Vagina (tissue), 2 donors: ENCODE measurements at regions not wholly inside any gene's neighbourhood (a gene's known extent, or its start where the extent isn't known, plus 50 kb on each side); places are given as distances from the start of the nearest gene placed in this dataset.

ENCODE experiments used
- DNase-seq, 2 donors: peaks; one replicate each; pipeline ENCODE4 v3.0.0-alpha.2; 2017; ENCODE audit errors: extremely low spot score in 2 of 2
- H3K27ac ChIP-seq: fragments of 200-600 bp; sonication (generic); one replicate; pipeline ENCODE4 v1.5.1; 2019
- H3K27me3 ChIP-seq: fragments of 200-600 bp; sonication (generic); one replicate; pipeline ENCODE4 v1.5.1; 2019
- H3K36me3 ChIP-seq, 2 donors: fragments of 200-600 bp; sonication (generic); one replicate each; pipeline ENCODE4 v1.5.1; 2017 to 2019
- H3K4me1 ChIP-seq: fragments of 200-600 bp; sonication (generic); one replicate; pipeline ENCODE4 v1.5.1; 2019
- H3K4me3 ChIP-seq, 2 donors: fragments of 200-600 bp; sonication (generic); 1 replicate in 1 of 2; 2 replicates in 1 of 2; pipeline ENCODE4 v1.5.1; 2016 to 2019
- H3K9me3 ChIP-seq: fragments of 200-600 bp; sonication (generic); one replicate; pipeline ENCODE4 v1.5.1; 2019
- CTCF ChIP-seq, 3 experiments: fragments of 450-650 bp in 2 of 3; fragments of 200-600 bp in 1 of 3; sonication (generic) in 1 of 3; IDR thresholded peaks; one replicate each; pipeline ENCODE4 v1.5.1; 2017 to 2019; ENCODE audit warnings: antibody characterized with exemption in 3 of 3, mild to moderate bottlenecking in 2 of 3, moderate library complexity in 2 of 3
- POLR2A ChIP-seq, 2 donors: fragments of 450-650 bp; IDR thresholded peaks; one replicate each; pipeline ENCODE4 v1.6.1; 2017; ENCODE audit warnings: antibody characterized with exemption in 2 of 2, mild to moderate bottlenecking in 2 of 2, moderate library complexity in 2 of 2
- POLR2AphosphoS5 ChIP-seq, 2 donors: sonication (generic); formaldehyde crosslinking; IDR thresholded peaks; one replicate each; pipeline ENCODE4 v1.9.0; 2017; ENCODE audit warnings: antibody characterized with exemption in 2 of 2, mild to moderate bottlenecking in 2 of 2, low read depth in 1 of 2; ENCODE audit not compliant: insufficient read depth in 1 of 2
- intact Hi-C: fragments of 100-400 bp; cut with DNase I; formaldehyde crosslinking; loops from one replicate; pipeline ENCODE4 v1.15.1; 2023

GRCh38 chr16:49216593-49216992 lies 65.0 kb downstream of the CBLN1 start:
- DNase-seq, result no peak
- Histone ChIP-seq H3K9me3 (no peaks in the 10 kb centered on the region), H3K4me3 (no peak overlapping the region), H3K4me1 (no peaks in the 10 kb centered on the region), H3K36me3 (no peaks in the 10 kb centered on the region), H3K27ac (no peak overlapping the region), H3K27me3 (peaks cover 3% of the 10 kb centered on the region)
- TF ChIP-seq POLR2AphosphoS5 (IDR thresholded peaks at IDR 0.05; ENCODE audit: insufficient read depth in 1 of 2, low read depth in 1 of 2) (no peak), POLR2A (IDR thresholded peaks at IDR 0.05) (no peak)
- intact Hi-C loops, result no loop called here

- no peaks in the 10 kb centered on the region for H3K36me3 ChIP-seq
- intact Hi-C loops, result no loop called here
Observed at GRCh38 chr16:49213594-49213993, 68.0 kb downstream of the CBLN1 start.

GRCh38 chr16:49204191-49204590 lies 77.4 kb downstream of the CBLN1 start:
- TF ChIP-seq CTCF (IDR thresholded peaks at IDR 0.05) (no peak), POLR2AphosphoS5 (IDR thresholded peaks at IDR 0.05; ENCODE audit: insufficient read depth in 1 of 2, low read depth in 1 of 2) (no peak), POLR2A (IDR thresholded peaks at IDR 0.05) (no peak)
- H3K27ac ChIP-seq, result no peak overlapping the region
- no peaks in the 10 kb centered on the region for H3K4me1 ChIP-seq
- intact Hi-C loops, result no loop called here
- H3K9me3 ChIP-seq, result no peaks in the 10 kb centered on the region
- no peak overlapping the region for H3K4me3 ChIP-seq
- no peak for DNase-seq
- no peaks in the 10 kb centered on the region for H3K36me3 ChIP-seq
- no peaks in the 10 kb centered on the region for H3K27me3 ChIP-seq

More at GRCh38 chr16:49213594-49213993, 68.0 kb downstream of the CBLN1 start:
- no peak for DNase-seq
- Histone ChIP-seq H3K4me3 (no peak overlapping the region), H3K9me3 (no peaks in the 10 kb centered on the region), H3K4me1 (no peaks in the 10 kb centered on the region), H3K27ac (no peak overlapping the region), H3K27me3 (peaks cover 3% of the 10 kb centered on the region)
- TF ChIP-seq POLR2A (IDR thresholded peaks at IDR 0.05), result no peak
- TF ChIP-seq POLR2AphosphoS5 (IDR thresholded peaks at IDR 0.05; ENCODE audit: insufficient read depth in 1 of 2, low read depth in 1 of 2), result no peak
- no peak for TF ChIP-seq CTCF (IDR thresholded peaks at IDR 0.05)

- TF ChIP-seq POLR2AphosphoS5 (IDR thresholded peaks at IDR 0.05; ENCODE audit: insufficient read depth in 1 of 2, low read depth in 1 of 2), result no peak
- TF ChIP-seq POLR2A (IDR thresholded peaks at IDR 0.05), result no peak
- no peak for TF ChIP-seq CTCF (IDR thresholded peaks at IDR 0.05)
- Histone ChIP-seq H3K9me3 (no peaks in the 10 kb centered on the region), H3K27ac (no peak overlapping the region), H3K4me3 (no peak overlapping the region), H3K27me3 (no peaks in the 10 kb centered on the region), H3K4me1 (no peaks in the 10 kb centered on the region), H3K36me3 (no peaks in the 10 kb centered on the region)
- no peak for DNase-seq
- intact Hi-C loops, result no loop called here
Observed at GRCh38 chr16:49203361-49203760, 78.3 kb downstream of the CBLN1 start.

GRCh38 chr16:49201118-49201517 lies 80.5 kb downstream of the CBLN1 start:
- Histone ChIP-seq H3K4me1 (no peaks in the 10 kb centered on the region), H3K9me3 (no peaks in the 10 kb centered on the region), H3K36me3 (no peaks in the 10 kb centered on the region), H3K27me3 (no peaks in the 10 kb centered on the region), H3K27ac (no peak overlapping the region), H3K4me3 (no peak overlapping the region)
- no peak for DNase-seq
- intact Hi-C loops, result no loop called here
- TF ChIP-seq POLR2AphosphoS5 (IDR thresholded peaks at IDR 0.05; ENCODE audit: insufficient read depth in 1 of 2, low read depth in 1 of 2) (no peak), POLR2A (IDR thresholded peaks at IDR 0.05) (no peak), CTCF (IDR thresholded peaks at IDR 0.05) (no peak)
